GM18507 (cell line): ENCODE measurements at regions not wholly inside any gene's neighbourhood (a gene's known extent, or its start where the extent isn't known, plus 50 kb on each side); places are given as distances from the start of the nearest gene placed in this dataset.

Experiments used
- DNase-seq: peaks from one replicate; pipeline ENCODE4 v3.0.0; 2011; ENCODE audit warnings: low read depth; ENCODE audit not compliant: insufficient read length; ENCODE audit errors: extremely low spot score
- FAIRE-seq: peaks from 2 replicates; lab custom pipeline; 2011; peaks lifted over from hg19 to GRCh38; lab: Jason Lieb, UNC

- no peak for DNase-seq
- FAIRE-seq, result no peak
These were observed 112.2 kb downstream of the OAT start for GRCh38 chr10:124306520-124306919.

DNA sequence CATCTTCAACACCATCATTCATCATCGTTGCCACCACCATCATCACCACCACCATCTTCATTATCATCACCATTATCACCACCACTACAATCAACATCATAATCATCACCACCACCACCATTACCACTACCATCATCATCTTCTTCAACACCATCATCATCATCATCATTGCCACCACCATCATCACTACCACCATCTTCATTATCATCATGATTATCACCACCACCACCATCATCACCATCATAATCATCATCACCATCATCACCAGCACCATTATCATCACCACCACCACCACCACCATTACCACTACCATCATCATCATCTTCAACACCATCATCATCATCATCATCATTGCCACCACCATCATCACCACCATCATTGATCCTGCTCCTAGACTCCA, 112.7 kb downstream of the OAT start:
- DNase-seq, result no peak
- FAIRE-seq, result no peak

DNA sequence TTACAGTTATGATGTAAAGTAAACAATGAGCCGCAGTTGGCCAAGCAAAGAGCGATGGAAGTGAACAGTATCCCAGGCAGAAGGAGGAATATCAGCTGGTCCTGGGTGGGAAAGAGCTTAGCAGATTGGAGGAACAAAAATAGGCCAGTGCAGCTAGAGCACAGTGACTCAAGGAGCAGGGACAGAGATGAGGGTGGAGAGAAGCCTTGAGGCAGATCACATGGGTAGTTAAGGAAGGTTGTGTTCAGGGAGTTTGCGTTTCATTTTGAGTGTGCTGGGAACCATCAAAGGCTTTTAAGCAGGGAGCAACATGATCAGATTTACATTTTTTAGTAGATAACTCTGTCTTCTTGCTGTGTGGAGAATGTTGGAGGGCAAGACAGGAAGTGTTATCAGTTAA, 113.6 kb downstream of the OAT start:
- DNase-seq (no peak), FAIRE-seq (no peak)

- FAIRE-seq (no peak), DNase-seq (no peak)
These were observed 114.9 kb downstream of the OAT start for GRCh38 chr10:124303662-124304418.

- DNase-seq (no peak), FAIRE-seq (no peak)
These were observed 115.7 kb downstream of the OAT start for GRCh38 chr10:124302951-124303505.

GRCh38 chr10:124301736-124302135, 117.0 kb downstream of the OAT start:
- DNase-seq (no peak), FAIRE-seq (no peak)

GRCh38 chr10:124300735-124301134, 118.0 kb downstream of the OAT start:
- FAIRE-seq, result no peak

DNA sequence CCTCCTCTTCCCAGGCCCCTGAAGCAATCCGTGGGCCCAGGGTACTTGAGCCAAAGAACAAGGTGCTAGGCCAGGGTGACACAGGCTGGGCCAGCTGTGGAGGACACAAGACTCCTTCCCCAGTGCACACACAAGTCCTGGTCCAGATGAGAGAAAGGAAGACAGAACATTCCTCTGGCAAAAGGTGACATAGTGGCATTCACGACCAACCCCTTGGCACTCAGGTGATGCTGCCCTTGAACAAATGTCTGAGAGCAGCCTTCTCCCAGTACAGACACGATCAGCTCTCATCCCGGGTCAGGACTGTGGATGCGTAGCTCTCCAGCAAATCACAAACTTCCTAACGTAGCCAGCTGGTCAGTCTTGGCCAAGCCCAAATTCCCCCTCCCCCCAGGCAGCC, 118.5 kb downstream of the OAT start:
- FAIRE-seq, result no peak
- no peak for DNase-seq

More at GRCh38 chr10:124300735-124301134, 118.0 kb downstream of the OAT start:
- DNase-seq, result no peak

- DNase-seq (no peak), FAIRE-seq (no peak)
These were observed 119.0 kb downstream of the OAT start for GRCh38 chr10:124299696-124300095.

DNA sequence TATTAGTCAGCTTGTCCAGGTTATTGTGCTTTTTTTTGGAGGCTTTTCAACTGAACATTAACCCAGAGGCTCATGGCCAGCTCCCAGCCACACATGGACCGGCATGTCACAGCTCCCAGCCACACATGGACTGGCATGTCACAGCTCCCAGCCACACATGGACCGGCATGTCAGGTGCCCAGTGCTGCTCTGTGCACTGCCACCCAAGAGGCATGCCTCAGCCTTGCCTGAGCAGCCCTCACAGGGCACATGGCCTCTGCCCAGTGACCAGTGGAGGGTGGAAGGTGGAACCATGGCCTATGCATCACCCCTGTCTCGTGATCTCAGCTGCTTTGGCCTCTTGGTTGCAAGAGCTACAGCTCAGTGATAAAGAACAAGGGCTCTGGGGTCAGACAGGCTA, 119.8 kb downstream of the OAT start:
- DNase-seq (no peak), FAIRE-seq (no peak)

- DNase-seq (no peak), FAIRE-seq (no peak)
These were observed 121.6 kb downstream of the OAT start for GRCh38 chr10:124296813-124297788.

DNA sequence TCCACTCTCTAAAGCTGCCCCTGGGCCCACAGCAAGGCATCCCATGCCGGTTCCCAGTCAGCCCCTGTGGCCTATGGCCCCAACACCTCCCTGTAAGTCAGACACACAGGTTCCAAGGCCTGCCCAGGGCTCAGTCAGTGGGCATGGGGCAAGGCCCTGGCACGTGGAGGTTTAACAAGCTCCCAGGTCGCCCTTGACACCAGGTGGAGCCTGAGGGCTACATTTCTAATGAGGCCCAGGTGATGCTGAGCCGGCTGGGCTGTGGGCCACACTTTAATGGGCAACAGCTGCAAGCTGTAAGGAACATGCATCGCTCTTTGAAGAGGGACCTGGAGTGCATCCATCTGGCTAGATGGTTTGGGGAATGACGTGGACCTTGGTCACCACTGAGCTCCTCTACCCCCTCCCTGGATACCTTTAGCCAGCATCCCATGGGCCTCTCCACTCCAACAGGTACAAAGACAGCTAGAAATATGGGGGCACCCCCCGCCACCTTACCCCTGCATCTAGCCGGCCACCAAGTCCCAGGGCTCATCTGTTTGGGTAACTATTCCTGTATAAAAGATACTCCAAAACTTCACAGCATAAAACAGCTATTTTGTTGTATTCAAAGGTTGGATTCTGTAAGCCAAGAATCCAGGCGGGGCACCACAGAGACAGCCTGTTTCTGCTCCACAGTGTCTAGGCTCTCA, 122.5 kb downstream of the OAT start:
- DNase-seq (no peak), FAIRE-seq (no peak)

DNA sequence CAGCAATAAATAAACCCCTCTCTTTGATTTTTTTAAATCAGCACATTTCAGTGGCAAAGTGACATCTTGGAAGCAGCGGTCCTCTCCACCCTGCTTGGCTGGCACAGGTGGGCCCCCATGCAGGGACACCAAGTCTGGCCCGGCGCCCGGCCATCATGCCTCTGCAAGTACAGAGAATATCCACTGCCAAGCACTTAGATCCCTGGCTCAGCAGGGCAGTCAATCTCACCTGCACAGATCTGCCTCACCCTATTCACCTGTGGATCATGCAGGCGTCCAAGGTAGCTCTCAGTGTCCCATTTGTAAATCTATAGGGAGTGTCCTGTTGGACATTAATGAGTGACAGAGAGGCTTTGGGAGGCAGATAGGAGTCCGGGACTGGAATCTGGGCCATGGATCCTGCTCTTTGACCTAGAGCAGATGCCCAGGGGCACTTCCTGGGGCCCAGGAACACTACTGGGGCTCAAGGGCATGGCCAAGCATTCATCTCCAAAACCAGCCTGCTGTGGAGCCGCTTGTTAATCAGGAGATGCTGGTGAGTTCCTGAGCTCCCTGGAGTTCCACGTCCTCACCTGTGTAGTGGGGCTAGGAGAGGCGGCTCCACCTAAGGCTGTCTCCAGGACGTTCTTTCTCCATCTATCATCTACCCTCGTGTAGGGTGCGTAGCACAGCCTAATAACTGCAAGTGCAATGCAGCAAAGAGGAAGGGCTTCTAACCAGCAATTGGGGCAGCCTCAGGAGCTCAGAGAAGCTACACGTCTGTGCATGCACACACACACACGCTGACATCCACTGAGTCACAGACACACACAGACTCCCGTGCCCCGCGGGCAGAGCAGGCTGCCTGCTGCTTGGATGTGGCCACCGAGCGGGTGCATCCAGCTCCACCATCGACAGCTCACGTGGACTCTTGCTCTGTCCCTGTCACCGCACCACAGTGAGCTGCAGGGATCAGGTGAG, 123.6 kb downstream of the OAT start:
- no peak for DNase-seq

DNA sequence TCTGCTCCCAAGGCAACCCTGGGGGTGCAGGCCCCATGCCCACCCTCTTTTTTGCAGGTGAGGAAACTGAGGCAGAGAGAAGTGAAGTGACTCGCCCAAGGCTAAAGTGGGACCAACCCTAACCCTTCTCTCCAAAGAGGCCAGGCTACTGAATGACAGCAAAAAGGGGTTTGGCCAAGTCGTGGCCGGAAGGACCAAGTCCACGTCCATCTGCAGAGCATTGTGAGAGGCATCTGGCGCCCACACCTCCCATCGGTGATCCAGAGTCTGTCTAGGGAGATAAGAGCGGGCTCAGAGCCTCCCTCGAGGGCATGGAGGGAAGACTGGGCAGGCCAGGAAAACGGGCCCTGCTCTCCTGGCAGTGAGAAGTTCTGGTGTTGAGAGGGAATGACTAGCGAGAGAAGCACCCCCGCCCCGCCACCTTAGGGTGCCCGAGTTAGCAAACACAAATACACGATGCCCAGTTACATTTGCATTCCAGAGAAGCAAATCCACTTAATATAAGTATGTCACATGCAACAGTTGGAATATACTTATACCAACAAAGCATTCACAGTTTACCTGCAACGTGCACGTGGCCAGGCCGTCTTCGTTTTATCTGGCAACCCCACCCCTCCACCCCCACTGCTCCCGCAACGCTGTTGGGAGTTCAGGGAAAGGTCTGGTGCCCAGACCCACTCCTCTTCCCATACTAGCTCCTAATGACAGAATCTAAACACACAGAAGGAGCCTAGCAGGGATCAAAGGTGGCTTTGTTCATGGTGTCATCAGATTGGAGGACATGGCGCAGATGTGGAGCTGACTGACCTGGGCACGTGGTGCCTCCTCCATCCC, 124.9 kb downstream of the OAT start:
- no peak for FAIRE-seq

More for the DNA sequence above, 123.6 kb downstream of the OAT start:
- no peak for FAIRE-seq

DNA sequence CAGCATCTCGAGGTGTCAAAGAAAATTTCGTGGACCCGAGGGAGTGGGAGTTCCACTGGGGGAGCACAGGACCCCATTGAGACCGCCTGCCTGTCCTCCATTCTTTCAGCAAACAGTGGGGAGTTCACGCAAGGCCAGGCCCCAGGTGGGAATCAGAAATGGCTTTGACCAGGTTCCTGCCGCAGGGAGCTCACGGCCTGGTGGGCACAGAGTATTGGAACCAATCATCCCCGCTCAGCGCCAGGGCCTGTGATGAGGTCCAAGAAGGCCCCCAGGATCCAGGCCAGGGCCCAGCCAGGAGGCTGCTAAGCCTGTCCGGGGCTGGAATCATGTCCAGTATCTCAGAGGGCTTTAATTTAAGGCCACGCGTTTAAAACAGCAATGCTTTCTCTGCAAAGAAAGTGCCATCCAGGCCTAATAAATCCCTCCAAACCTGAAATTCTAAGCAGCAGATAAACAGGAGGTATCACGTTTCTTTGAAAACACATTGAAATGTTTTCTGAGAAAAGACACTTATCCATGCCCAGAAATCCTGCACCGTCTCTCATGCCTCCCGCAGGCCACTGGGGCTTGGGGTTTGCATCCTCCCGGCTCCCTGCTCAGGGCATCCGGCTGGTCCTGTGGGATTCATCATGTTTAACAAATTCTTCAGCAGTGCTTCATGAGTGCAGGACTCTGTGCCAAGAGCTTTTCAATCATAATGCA, 125.7 kb downstream of the OAT start:
- FAIRE-seq (no peak), DNase-seq (no peak)

More for the DNA sequence above, 124.9 kb downstream of the OAT start:
- no peak for DNase-seq

DNA sequence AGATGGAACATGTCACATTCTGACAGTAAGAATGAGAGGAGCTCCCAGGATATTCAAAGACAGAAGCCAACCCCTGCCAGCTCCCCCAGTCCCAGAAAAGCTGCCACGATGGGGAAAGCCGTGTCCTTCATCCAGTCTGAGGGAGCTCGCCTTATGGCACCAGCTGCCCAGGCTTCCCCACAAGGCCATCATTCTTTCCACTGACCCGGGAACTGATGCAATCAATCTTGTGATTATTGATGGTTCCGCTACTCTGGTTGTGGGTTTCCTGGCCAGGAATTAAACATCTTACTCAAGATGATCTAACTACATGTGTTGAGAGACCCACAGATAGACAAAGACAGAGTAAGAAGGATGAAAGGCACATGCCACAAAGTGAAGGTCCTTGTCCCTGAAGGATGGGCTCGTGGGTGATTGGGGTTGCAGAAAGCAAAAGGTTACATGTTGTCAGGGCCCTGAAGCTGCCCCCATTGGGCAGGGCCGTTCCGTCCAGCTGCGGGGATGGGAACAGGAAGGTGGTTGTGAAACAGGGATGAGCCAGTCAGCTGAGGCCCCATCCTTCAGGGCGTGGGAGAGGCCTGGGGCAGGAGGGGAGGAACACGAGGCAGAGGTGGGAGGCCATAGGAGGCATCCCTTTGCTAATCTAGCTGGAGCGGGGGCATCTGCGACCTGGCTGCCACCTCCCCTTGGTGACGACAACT, 127.6 kb downstream of the OAT start:
- DNase-seq, result no peak
- no peak for FAIRE-seq
